Trophoblast cell (in vitro differentiated cells and primary cell): ENCODE measurements at regions not wholly inside any gene's neighbourhood (a gene's known extent, or its start where the extent isn't known, plus 50 kb on each side); places are given as distances from the start of the nearest gene placed in this dataset.

ENCODE experiments used
- DNase-seq, 2 donors: peaks; one replicate each; pipeline ENCODE4 v3.0.0-alpha.2; 2016
- H2AFZ ChIP-seq: 2 replicates; pipeline ENCODE4 v1.6.1; 2013; ENCODE audit warnings: low read length, moderate library complexity, mild to moderate bottlenecking; ENCODE audit not compliant: insufficient read depth, poor library complexity
- H2AK5ac ChIP-seq: 2 replicates; pipeline ENCODE4 v1.6.1; 2013; ENCODE audit warnings: mild to moderate bottlenecking, low read length
- H2BK120ac ChIP-seq: 2 replicates; pipeline ENCODE4 v1.6.1; 2013; ENCODE audit warnings: low read length, mild to moderate bottlenecking, moderate library complexity; ENCODE audit not compliant: insufficient read depth, poor library complexity
- H2BK12ac ChIP-seq: 2 replicates; pipeline ENCODE4 v1.6.1; 2013; ENCODE audit warnings: mild to moderate bottlenecking, low read length, moderate library complexity
- H2BK5ac ChIP-seq: 2 replicates; pipeline ENCODE4 v1.6.1; 2013; ENCODE audit warnings: low read length, low read depth, moderate library complexity, mild to moderate bottlenecking; ENCODE audit not compliant: poor library complexity
- H3K14ac ChIP-seq: 2 replicates; pipeline ENCODE4 v1.6.1; 2013; ENCODE audit warnings: mild to moderate bottlenecking, low read length
- H3K18ac ChIP-seq: 2 replicates; pipeline ENCODE4 v1.6.1; 2013; ENCODE audit warnings: mild to moderate bottlenecking, low read length
- H3K23ac ChIP-seq: 2 replicates; pipeline ENCODE4 v1.6.1; 2013; ENCODE audit warnings: low read length
- H3K27ac ChIP-seq: 2 replicates; pipeline ENCODE4 v1.5.1; 2013; ENCODE audit warnings: low read depth, mild to moderate bottlenecking, inconsistent platforms, low read length, moderate library complexity
- H3K27me3 ChIP-seq: 2 replicates; pipeline ENCODE4 v1.6.1; 2013; ENCODE audit warnings: inconsistent platforms, mild to moderate bottlenecking, low read length, moderate library complexity; ENCODE audit not compliant: insufficient read depth
- H3K36me3 ChIP-seq, 2 experiments: 1 replicate in 1 of 2; 2 replicates in 1 of 2; pipeline ENCODE4 v1.6.1; 2013; ENCODE audit warnings: low read length in 2 of 2, mild to moderate bottlenecking in 2 of 2, moderate library complexity in 1 of 2; ENCODE audit not compliant: insufficient read depth in 2 of 2, control insufficient read depth in 1 of 2
- H3K4ac ChIP-seq: 2 replicates; pipeline ENCODE4 v1.6.1; 2013; ENCODE audit warnings: low read depth, mild to moderate bottlenecking, low read length, moderate library complexity
- H3K4me1 ChIP-seq, 2 experiments: 1 replicate in 1 of 2; 2 replicates in 1 of 2; pipeline ENCODE4 v1.6.1; 2013; ENCODE audit warnings: low read length in 2 of 2, mild to moderate bottlenecking in 2 of 2, moderate library complexity in 1 of 2; ENCODE audit not compliant: insufficient read depth in 2 of 2, control insufficient read depth in 1 of 2
- H3K4me2 ChIP-seq: 2 replicates; pipeline ENCODE4 v1.6.1; 2013; ENCODE audit warnings: inconsistent platforms, mild to moderate bottlenecking, low read length, moderate library complexity
- H3K4me3 ChIP-seq: 2 replicates; pipeline ENCODE4 v1.5.1; 2013; ENCODE audit warnings: mild to moderate bottlenecking, low read depth, low read length, inconsistent platforms
- H3K79me1 ChIP-seq: one replicate; pipeline ENCODE4 v1.6.1; 2013; ENCODE audit warnings: low read length
- H3K79me2 ChIP-seq: 2 replicates; pipeline ENCODE4 v1.6.1; 2013; ENCODE audit warnings: low read length, mild to moderate bottlenecking; ENCODE audit not compliant: control insufficient read depth, insufficient read depth, poor library complexity
- H3K9ac ChIP-seq: 2 replicates; pipeline ENCODE4 v1.6.1; 2013; ENCODE audit warnings: mild to moderate bottlenecking, low read length
- H3K9me3 ChIP-seq: 2 replicates; pipeline ENCODE4 v1.6.1; 2013; ENCODE audit warnings: low read depth, mild to moderate bottlenecking, control low read depth, inconsistent platforms, low read length; ENCODE audit not compliant: insufficient read depth
- H4K12ac ChIP-seq: 2 replicates; pipeline ENCODE4 v1.6.1; 2013; ENCODE audit warnings: low read depth, mild to moderate bottlenecking, low read length, moderate library complexity
- H4K8ac ChIP-seq: 2 replicates; pipeline ENCODE4 v1.6.1; 2013; ENCODE audit warnings: low read depth, mild to moderate bottlenecking, low read length, moderate library complexity
- H4K91ac ChIP-seq: one replicate; pipeline ENCODE4 v1.6.1; 2013; ENCODE audit warnings: low read depth, mild to moderate bottlenecking, low read length, moderate library complexity
- WGBS: extraction: QIAGEN DNeasy Blood & Tissue Kit; methylation state at CpG from one replicate; pipeline ENCODE4 v1.1.7; 2013; ENCODE audit warnings: missing lambda C conversion rate; ENCODE audit not compliant: insufficient read length, insufficient coverage; ENCODE audit errors: extremely low coverage; 5-methylcytosine and 5-hydroxymethylcytosine counted together

GRCh38 chr16:86649875-86650274 is 71.5 kb downstream of the FOXL1 start:
- H2BK12ac ChIP-seq, result no peak overlapping the region
- H2BK120ac ChIP-seq, result no peak overlapping the region
- no peak overlapping the region for H3K27ac ChIP-seq
- H3K9me3 ChIP-seq, result peaks cover 4% of the 10 kb centered on the region
- no peak overlapping the region for H4K12ac ChIP-seq
- no peaks in the 10 kb centered on the region for H3K4me1 ChIP-seq
- no peak overlapping the region for H3K9ac ChIP-seq
- no peak overlapping the region for H3K18ac ChIP-seq
- no peak overlapping the region for H4K91ac ChIP-seq
- no peak overlapping the region for H3K4me3 ChIP-seq
- no peaks in the 10 kb centered on the region for H3K36me3 ChIP-seq
- no peak overlapping the region for H3K14ac ChIP-seq
- H3K27me3 ChIP-seq, result no peaks in the 10 kb centered on the region
- H4K8ac ChIP-seq, result no peak overlapping the region
- no peak overlapping the region for H2AFZ ChIP-seq
- no peak for DNase-seq
- no peak overlapping the region for H3K23ac ChIP-seq
- no peaks in the 10 kb centered on the region for H3K79me2 ChIP-seq
- no peaks in the 10 kb centered on the region for H3K79me1 ChIP-seq
- H2AK5ac ChIP-seq, result no peak overlapping the region
- no peak overlapping the region for H3K4ac ChIP-seq
- no peak overlapping the region for H3K4me2 ChIP-seq
- no peak overlapping the region for H2BK5ac ChIP-seq
- WGBS, result no CpG with 5 or more reads among the region's 5 CpGs

- Histone ChIP-seq H3K4me3 (no peak overlapping the region), H2BK5ac (no peak overlapping the region), H3K4ac (no peak overlapping the region), H3K18ac (no peak overlapping the region), H3K9ac (no peak overlapping the region), H3K79me1 (no peaks in the 10 kb centered on the region), H3K4me1 (no peaks in the 10 kb centered on the region), H3K4me2 (no peak overlapping the region), H2BK12ac (no peak overlapping the region), H3K14ac (no peak overlapping the region), H2AK5ac (no peak overlapping the region), H4K12ac (no peak overlapping the region), H4K8ac (no peak overlapping the region), H3K36me3 (no peaks in the 10 kb centered on the region), H2AFZ (no peak overlapping the region), H3K9me3 (peaks cover 4% of the 10 kb centered on the region), H2BK120ac (no peak overlapping the region), H3K27ac (no peak overlapping the region), H4K91ac (no peak overlapping the region), H3K23ac (no peak overlapping the region), H3K27me3 (no peaks in the 10 kb centered on the region), H3K79me2 (no peaks in the 10 kb centered on the region)
- WGBS, result no CpG with 5 or more reads among the region's 9 CpGs
- DNase-seq, result no peak
These were observed 72.8 kb downstream of the FOXL1 start for GRCh38 chr16:86651013-86651627.

GRCh38 chr16:86651823-86652222 is 73.5 kb downstream of the FOXL1 start:
- H2BK120ac ChIP-seq, result no peak overlapping the region
- H2BK5ac ChIP-seq, result no peak overlapping the region
- no peak overlapping the region for H3K9ac ChIP-seq
- peaks cover 4% of the 10 kb centered on the region for H3K9me3 ChIP-seq
- no peaks in the 10 kb centered on the region for H3K4me1 ChIP-seq
- no peak overlapping the region for H3K4me3 ChIP-seq
- H2AK5ac ChIP-seq, result no peak overlapping the region
- H3K14ac ChIP-seq, result no peak overlapping the region
- no peaks in the 10 kb centered on the region for H3K36me3 ChIP-seq
- H2AFZ ChIP-seq, result no peak overlapping the region
- H3K4me2 ChIP-seq, result no peak overlapping the region
- no peak overlapping the region for H3K18ac ChIP-seq
- H3K27ac ChIP-seq, result no peak overlapping the region
- H3K79me2 ChIP-seq, result no peaks in the 10 kb centered on the region
- H3K23ac ChIP-seq, result no peak overlapping the region
- no peak overlapping the region for H3K4ac ChIP-seq
- no peak for DNase-seq
- no peaks in the 10 kb centered on the region for H3K79me1 ChIP-seq
- H4K91ac ChIP-seq, result no peak overlapping the region
- H4K12ac ChIP-seq, result no peak overlapping the region
- WGBS, result no CpG with 5 or more reads among the region's 6 CpGs
- no peak overlapping the region for H2BK12ac ChIP-seq
- no peak overlapping the region for H4K8ac ChIP-seq
- H3K27me3 ChIP-seq, result no peaks in the 10 kb centered on the region

- H4K8ac ChIP-seq, result no peak overlapping the region
- H2AFZ ChIP-seq, result no peak overlapping the region
- H3K14ac ChIP-seq, result no peak overlapping the region
- no peak overlapping the region for H3K4me3 ChIP-seq
- WGBS, result no CpG with 5 or more reads among the region's 13 CpGs
- H3K9me3 ChIP-seq, result no peaks in the 10 kb centered on the region
- H3K9ac ChIP-seq, result no peak overlapping the region
- no peak overlapping the region for H3K4ac ChIP-seq
- H2AK5ac ChIP-seq, result no peak overlapping the region
- no peaks in the 10 kb centered on the region for H3K79me1 ChIP-seq
- H4K12ac ChIP-seq, result no peak overlapping the region
- H2BK12ac ChIP-seq, result no peak overlapping the region
- no peaks in the 10 kb centered on the region for H3K79me2 ChIP-seq
- no peak overlapping the region for H3K27ac ChIP-seq
- no peak overlapping the region for H2BK120ac ChIP-seq
- no peak overlapping the region for H2BK5ac ChIP-seq
- no peak overlapping the region for H3K4me2 ChIP-seq
- H4K91ac ChIP-seq, result no peak overlapping the region
- H3K18ac ChIP-seq, result no peak overlapping the region
- no peaks in the 10 kb centered on the region for H3K27me3 ChIP-seq
- H3K23ac ChIP-seq, result no peak overlapping the region
- no peaks in the 10 kb centered on the region for H3K36me3 ChIP-seq
- H3K4me1 ChIP-seq, result no peaks in the 10 kb centered on the region
- no peak for DNase-seq
These were observed 75.1 kb downstream of the FOXL1 start for GRCh38 chr16:86653285-86654006.
